ENCODE measurements at regions not wholly inside any gene's neighbourhood (a gene's known extent, or its start where the extent isn't known, plus 50 kb on each side); places are given as distances from the start of the nearest gene placed in this dataset.

DNA sequence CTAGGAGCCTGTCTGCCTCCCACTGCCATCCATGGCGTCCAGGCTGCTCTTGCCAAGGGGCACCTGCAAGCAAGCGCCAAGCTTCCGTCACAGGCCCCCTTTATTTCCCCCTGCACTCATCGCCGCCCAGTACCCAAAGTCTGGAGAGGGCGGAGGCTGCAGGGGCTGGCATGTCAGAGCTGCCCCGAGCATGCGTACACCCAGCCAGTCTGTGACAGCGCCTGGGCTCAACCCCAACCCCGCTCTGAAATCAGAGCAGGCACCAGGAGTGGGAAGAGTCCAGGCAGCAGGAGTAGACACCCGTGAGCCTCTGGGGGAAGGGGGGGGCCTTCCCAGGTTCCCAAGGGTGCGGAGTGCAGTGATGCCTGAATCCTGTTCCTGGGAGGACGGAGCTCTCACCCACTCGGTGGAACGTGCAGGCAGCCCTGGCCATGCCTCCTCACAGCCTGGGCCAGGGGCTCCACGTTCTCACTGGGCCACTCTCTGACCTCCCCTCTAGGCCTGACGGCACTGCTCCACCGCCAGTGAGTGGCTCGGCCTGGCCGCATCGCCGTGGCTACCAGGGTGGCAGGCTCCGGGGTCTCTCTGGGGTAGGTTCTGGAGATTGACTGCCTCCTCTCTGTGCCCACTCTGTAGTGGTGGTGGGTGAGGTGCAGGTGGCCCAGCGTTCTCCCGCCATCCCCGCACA is 469.0 kb downstream of the CDH9 start:
- TF ChIP-seq, protein P1, sequence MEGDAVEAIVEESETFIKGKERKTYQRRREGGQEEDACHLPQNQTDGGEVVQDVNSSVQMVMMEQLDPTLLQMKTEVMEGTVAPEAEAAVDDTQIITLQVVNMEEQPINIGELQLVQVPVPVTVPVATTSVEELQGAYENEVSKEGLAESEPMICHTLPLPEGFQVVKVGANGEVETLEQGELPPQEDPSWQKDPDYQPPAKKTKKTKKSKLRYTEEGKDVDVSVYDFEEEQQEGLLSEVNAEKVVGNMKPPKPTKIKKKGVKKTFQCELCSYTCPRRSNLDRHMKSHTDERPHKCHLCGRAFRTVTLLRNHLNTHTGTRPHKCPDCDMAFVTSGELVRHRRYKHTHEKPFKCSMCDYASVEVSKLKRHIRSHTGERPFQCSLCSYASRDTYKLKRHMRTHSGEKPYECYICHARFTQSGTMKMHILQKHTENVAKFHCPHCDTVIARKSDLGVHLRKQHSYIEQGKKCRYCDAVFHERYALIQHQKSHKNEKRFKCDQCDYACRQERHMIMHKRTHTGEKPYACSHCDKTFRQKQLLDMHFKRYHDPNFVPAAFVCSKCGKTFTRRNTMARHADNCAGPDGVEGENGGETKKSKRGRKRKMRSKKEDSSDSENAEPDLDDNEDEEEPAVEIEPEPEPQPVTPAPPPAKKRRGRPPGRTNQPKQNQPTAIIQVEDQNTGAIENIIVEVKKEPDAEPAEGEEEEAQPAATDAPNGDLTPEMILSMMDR (IDR thresholded peaks at IDR 0.05), result no peak
- TF ChIP-seq POLR2A (IDR thresholded peaks at IDR 0.05), result no peak
